ENCODE measurements at regions not wholly inside any gene's neighbourhood (a gene's known extent, or its start where the extent isn't known, plus 50 kb on each side); places are given as distances from the start of the nearest gene placed in this dataset.

DNA sequence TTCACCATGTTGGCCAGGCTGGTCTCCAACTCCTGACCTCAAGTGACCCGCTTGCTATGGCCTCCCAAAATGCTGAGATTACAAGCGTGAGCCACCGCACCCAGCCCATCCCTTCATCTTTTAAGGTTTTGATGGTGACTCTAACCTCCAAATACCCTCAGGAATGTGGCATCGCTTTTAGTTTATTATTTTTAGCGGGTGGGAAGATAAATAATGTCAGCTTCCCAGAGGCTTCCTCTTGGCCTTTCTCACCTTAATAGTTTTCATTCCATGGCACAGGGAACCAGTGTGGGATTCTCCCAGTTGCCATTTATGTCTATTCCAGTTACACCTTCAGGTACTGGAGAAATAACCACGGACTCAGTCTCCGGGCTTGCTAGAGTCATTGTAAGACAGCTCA is 92.1 kb upstream of the LRRN2 start:
- H4K5ac ChIP-seq (ENCODE audit: low read depth, low read length) = no peak overlapping the region
- no peak overlapping the region for H2BK15ac ChIP-seq (ENCODE audit: low read depth, low read length)
- H3K79me1 ChIP-seq (ENCODE audit: low read depth in 1 of 2, low read length in 2 of 2) = no peaks in the 10 kb centered on the region
- intact Hi-C loops (cut with micrococcal nuclease) = no loop called here
- H4K91ac ChIP-seq (ENCODE audit: insufficient read depth, low read depth, low read length) = no peak overlapping the region
- BruUV-seq (replicated peaks) = no TSS peak
- no peaks in the 10 kb centered on the region for H4K20me1 ChIP-seq (ENCODE audit: insufficient read depth, low read length)
- peaks cover 6% of the 10 kb centered on the region for H3K27me3 ChIP-seq (ENCODE audit: control insufficient read depth, insufficient read depth, low read length)
- TF ChIP-seq RCOR1 (IDR thresholded peaks at IDR 0.05; ENCODE audit: insufficient replicate concordance, low read length) (no peak), RAD21 (IDR thresholded peaks at IDR 0.05; ENCODE audit: low read length) (no peak), MXI1 (IDR thresholded peaks at IDR 0.05; ENCODE audit: borderline replicate concordance, low read depth, low read length) (no peak), BHLHE40 (IDR thresholded peaks at IDR 0.05; ENCODE audit: low read depth, low read length) (no peak), CHD1 (IDR thresholded peaks at IDR 0.05; ENCODE audit: low read depth, low read length) (no peak), CEBPB (IDR thresholded peaks at IDR 0.05; ENCODE audit: low read depth, low read length) (no peak), MAZ (IDR thresholded peaks at IDR 0.05; ENCODE audit: borderline replicate concordance, low read depth, low read length) (no peak), NFE2L2 (IDR thresholded peaks at IDR 0.05; ENCODE audit: low read depth, low read length) (no peak), POLR2A (IDR thresholded peaks at IDR 0.05; ENCODE audit: low read depth, low read length) (no peak), SMC3 (IDR thresholded peaks at IDR 0.05; ENCODE audit: low read depth, low read length) (no peak), FOS (IDR thresholded peaks at IDR 0.05; ENCODE audit: low read depth, low read length) (no peak), RFX5 (IDR thresholded peaks at IDR 0.05; ENCODE audit: low read depth, low read length) (no peak), MAFK (IDR thresholded peaks at IDR 0.05; ENCODE audit: low read depth, low read length) (no peak)
- TF ChIP-seq, protein P1, sequence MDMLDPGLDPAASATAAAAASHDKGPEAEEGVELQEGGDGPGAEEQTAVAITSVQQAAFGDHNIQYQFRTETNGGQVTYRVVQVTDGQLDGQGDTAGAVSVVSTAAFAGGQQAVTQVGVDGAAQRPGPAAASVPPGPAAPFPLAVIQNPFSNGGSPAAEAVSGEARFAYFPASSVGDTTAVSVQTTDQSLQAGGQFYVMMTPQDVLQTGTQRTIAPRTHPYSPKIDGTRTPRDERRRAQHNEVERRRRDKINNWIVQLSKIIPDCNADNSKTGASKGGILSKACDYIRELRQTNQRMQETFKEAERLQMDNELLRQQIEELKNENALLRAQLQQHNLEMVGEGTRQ (IDR thresholded peaks at IDR 0.05; ENCODE audit: low read depth, low read length) = no peak
- TF ChIP-seq, protein P2, sequence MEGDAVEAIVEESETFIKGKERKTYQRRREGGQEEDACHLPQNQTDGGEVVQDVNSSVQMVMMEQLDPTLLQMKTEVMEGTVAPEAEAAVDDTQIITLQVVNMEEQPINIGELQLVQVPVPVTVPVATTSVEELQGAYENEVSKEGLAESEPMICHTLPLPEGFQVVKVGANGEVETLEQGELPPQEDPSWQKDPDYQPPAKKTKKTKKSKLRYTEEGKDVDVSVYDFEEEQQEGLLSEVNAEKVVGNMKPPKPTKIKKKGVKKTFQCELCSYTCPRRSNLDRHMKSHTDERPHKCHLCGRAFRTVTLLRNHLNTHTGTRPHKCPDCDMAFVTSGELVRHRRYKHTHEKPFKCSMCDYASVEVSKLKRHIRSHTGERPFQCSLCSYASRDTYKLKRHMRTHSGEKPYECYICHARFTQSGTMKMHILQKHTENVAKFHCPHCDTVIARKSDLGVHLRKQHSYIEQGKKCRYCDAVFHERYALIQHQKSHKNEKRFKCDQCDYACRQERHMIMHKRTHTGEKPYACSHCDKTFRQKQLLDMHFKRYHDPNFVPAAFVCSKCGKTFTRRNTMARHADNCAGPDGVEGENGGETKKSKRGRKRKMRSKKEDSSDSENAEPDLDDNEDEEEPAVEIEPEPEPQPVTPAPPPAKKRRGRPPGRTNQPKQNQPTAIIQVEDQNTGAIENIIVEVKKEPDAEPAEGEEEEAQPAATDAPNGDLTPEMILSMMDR (conservative IDR thresholded peaks at IDR 0.05; ENCODE audit: low read depth, low read length) = no peak
- TF ChIP-seq, protein P3, sequence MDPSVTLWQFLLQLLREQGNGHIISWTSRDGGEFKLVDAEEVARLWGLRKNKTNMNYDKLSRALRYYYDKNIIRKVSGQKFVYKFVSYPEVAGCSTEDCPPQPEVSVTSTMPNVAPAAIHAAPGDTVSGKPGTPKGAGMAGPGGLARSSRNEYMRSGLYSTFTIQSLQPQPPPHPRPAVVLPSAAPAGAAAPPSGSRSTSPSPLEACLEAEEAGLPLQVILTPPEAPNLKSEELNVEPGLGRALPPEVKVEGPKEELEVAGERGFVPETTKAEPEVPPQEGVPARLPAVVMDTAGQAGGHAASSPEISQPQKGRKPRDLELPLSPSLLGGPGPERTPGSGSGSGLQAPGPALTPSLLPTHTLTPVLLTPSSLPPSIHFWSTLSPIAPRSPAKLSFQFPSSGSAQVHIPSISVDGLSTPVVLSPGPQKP (IDR thresholded peaks at IDR 0.05; ENCODE audit: borderline replicate concordance, low read depth, low read length) = no peak
- H3K14ac ChIP-seq (replicated peaks; ENCODE audit: low read depth, low read length) = no peak overlapping the region
- H3K4me2 ChIP-seq (ENCODE audit: low read depth, low read length) = no peak overlapping the region
- H3K9ac ChIP-seq (ENCODE audit: low read depth, low read length) = no peak overlapping the region
- no peaks in the 10 kb centered on the region for H3K9me3 ChIP-seq (ENCODE audit: control insufficient read depth, insufficient read depth, low read length)
- no peak overlapping the region for H2BK20ac ChIP-seq (ENCODE audit: low read depth, low read length)
- H3K27ac ChIP-seq (ENCODE audit: insufficient read depth, low read length) = no peak overlapping the region
- H2AK9ac ChIP-seq (replicated peaks; ENCODE audit: low read depth, low read length, poor library complexity) = no peak overlapping the region
- no peak overlapping the region for H2BK120ac ChIP-seq (ENCODE audit: low read depth, low read length)
- ChIA-PET POLR2A (ENCODE audit: unreplicated experiment) (no interaction called here), CTCF (no interaction called here)
- no peak for DNase-seq
- in situ Hi-C loops (cut with MboI; ENCODE audit: low sequenced_read_pairs) = no loop called here
- H2AK5ac ChIP-seq (ENCODE audit: low read depth, low read length) = no peak overlapping the region
- H3K4ac ChIP-seq (ENCODE audit: low read depth, low read length) = no peak overlapping the region
- dilution Hi-C loops (cut with HindIII; ENCODE audit: low sequenced_read_pairs, unreplicated experiment) = no loop called here
- H3K18ac ChIP-seq (ENCODE audit: low read depth, low read length) = no peak overlapping the region
- no peak overlapping the region for H3K4me3 ChIP-seq (ENCODE audit: insufficient read depth, low read depth, low read length)
- no peaks in the 10 kb centered on the region for H3K9me1 ChIP-seq (ENCODE audit: insufficient read depth, low read length)
- H3K36me3 ChIP-seq (ENCODE audit: control insufficient read depth, insufficient read depth, low read length) = no peaks in the 10 kb centered on the region
- no peak overlapping the region for H3K56ac ChIP-seq (ENCODE audit: extremely low read depth, insufficient read depth, low read length)
- WGBS, 2 experiments (ENCODE audit: extremely low coverage in 2 of 2, insufficient read length in 1 of 2) = no CpG with 5 or more reads among the region's 7 CpGs
- ATAC-seq (ENCODE audit: low read depth) = no peak
- no peak overlapping the region for H2BK5ac ChIP-seq (ENCODE audit: low read depth, low read length, poor library complexity, severe bottlenecking)
- no peaks in the 10 kb centered on the region for H3K4me1 ChIP-seq (ENCODE audit: control insufficient read depth, insufficient read depth, low read length)
- no peak overlapping the region for H4K8ac ChIP-seq (ENCODE audit: low read depth in 2 of 2, low read length in 2 of 2)
- no peak overlapping the region for H2AFZ ChIP-seq (replicated peaks; ENCODE audit: low read length, poor library complexity)
- H3K23ac ChIP-seq (ENCODE audit: low read depth, low read length) = no peak overlapping the region

Data from IMR-90 (cell line).